OCI-LY1 (cell line): ENCODE measurements at regions not wholly inside any gene's neighbourhood (a gene's known extent, or its start where the extent isn't known, plus 50 kb on each side); places are given as distances from the start of the nearest gene placed in this dataset.

Experiments used
- H2AFZ ChIP-seq: fragments of 200-600 bp; sonication (generic), shearing (Covaris generic); 2 replicates; pipeline ENCODE4 v1.6.0; 2014; ENCODE audit warnings: antibody characterized with exemption, mild to moderate bottlenecking, low read length
- H3F3A ChIP-seq: fragments of 200-600 bp; sonication (generic), shearing (Covaris generic); 2 replicates; pipeline ENCODE4 v1.6.0; 2014; ENCODE audit warnings: mild to moderate bottlenecking, antibody characterized with exemption, low read length, moderate library complexity; ENCODE audit not compliant: insufficient read depth
- H3K27ac ChIP-seq: fragments of 200-600 bp; sonication (generic); 2 replicates; pipeline ENCODE4 v1.5.1; 2014; ENCODE audit warnings: low read length, mixed run types, mild to moderate bottlenecking, low read depth; ENCODE audit not compliant: poor library complexity, severe bottlenecking
- H3K27me3 ChIP-seq: fragments of 200-600 bp; sonication (generic); 2 replicates; pipeline ENCODE4 v1.6.0; 2014; ENCODE audit warnings: antibody characterized with exemption, mild to moderate bottlenecking, low read length, moderate library complexity; ENCODE audit not compliant: insufficient read depth
- H3K36me3 ChIP-seq: fragments of 200-600 bp; sonication (generic); 2 replicates; pipeline ENCODE4 v1.6.1; 2014; ENCODE audit warnings: mild to moderate bottlenecking, antibody characterized with exemption, low read length, moderate library complexity, mixed read lengths; ENCODE audit not compliant: insufficient read depth
- H3K4me1 ChIP-seq: fragments of 200-600 bp; sonication (generic); 2 replicates; pipeline ENCODE4 v1.5.1; 2014; ENCODE audit warnings: mild to moderate bottlenecking, low read length, moderate library complexity; ENCODE audit not compliant: insufficient read depth, severe bottlenecking
- H3K4me2 ChIP-seq: fragments of 200-600 bp; sonication (generic), shearing (Covaris generic); 2 replicates; pipeline ENCODE4 v1.6.1; 2014; ENCODE audit warnings: low read length
- H3K4me3 ChIP-seq: fragments of 200-600 bp; sonication (generic); 2 replicates; pipeline ENCODE4 v1.5.1; 2014; ENCODE audit warnings: low read length, low read depth, mild to moderate bottlenecking, mixed read lengths; ENCODE audit not compliant: poor library complexity, severe bottlenecking
- H3K79me2 ChIP-seq: fragments of 200-600 bp; shearing (Covaris generic); 2 replicates; pipeline ENCODE4 v1.6.1; 2016; ENCODE audit warnings: mixed run types, low read length, mixed read lengths; ENCODE audit not compliant: insufficient read depth
- H3K9ac ChIP-seq: fragments of 200-600 bp; sonication (generic), shearing (Covaris generic); 2 replicates; pipeline ENCODE4 v1.6.1; 2014; ENCODE audit warnings: mild to moderate bottlenecking, low read length, mixed read lengths
- H3K9me2 ChIP-seq: fragments of 200-600 bp; sonication (generic), shearing (Covaris generic); 2 replicates; pipeline ENCODE4 v1.6.1; 2014; ENCODE audit warnings: low read depth, mild to moderate bottlenecking, low read length, mixed read lengths
- H3K9me3 ChIP-seq: fragments of 200-600 bp; shearing (Covaris generic); 2 replicates; pipeline ENCODE4 v1.6.1; 2014; ENCODE audit warnings: low read length, mixed read lengths
- H4K20me1 ChIP-seq: fragments of 200-600 bp; sonication (generic), shearing (Covaris generic); 2 replicates; pipeline ENCODE4 v1.6.0; 2016; ENCODE audit warnings: mild to moderate bottlenecking, low read length; ENCODE audit not compliant: insufficient read depth
- EZH2 ChIP-seq: fragments of 200-600 bp; sonication (generic), shearing (Covaris generic); IDR thresholded peaks from 2 replicates; pipeline ENCODE4 v1.8.0; 2017; ENCODE audit warnings: borderline replicate concordance, mixed run types, mild to moderate bottlenecking, antibody characterized with exemption, low read length, moderate library complexity, mixed read lengths
- TF ChIP-seq, protein P1 (sequence below): fragments of 200-600 bp; sonication (generic), shearing (Covaris generic); IDR thresholded peaks from 2 replicates; pipeline ENCODE4 v1.5.1; 2017; ENCODE audit warnings: mild to moderate bottlenecking, antibody characterized with exemption, low read length, moderate library complexity, mixed read lengths

DNA sequence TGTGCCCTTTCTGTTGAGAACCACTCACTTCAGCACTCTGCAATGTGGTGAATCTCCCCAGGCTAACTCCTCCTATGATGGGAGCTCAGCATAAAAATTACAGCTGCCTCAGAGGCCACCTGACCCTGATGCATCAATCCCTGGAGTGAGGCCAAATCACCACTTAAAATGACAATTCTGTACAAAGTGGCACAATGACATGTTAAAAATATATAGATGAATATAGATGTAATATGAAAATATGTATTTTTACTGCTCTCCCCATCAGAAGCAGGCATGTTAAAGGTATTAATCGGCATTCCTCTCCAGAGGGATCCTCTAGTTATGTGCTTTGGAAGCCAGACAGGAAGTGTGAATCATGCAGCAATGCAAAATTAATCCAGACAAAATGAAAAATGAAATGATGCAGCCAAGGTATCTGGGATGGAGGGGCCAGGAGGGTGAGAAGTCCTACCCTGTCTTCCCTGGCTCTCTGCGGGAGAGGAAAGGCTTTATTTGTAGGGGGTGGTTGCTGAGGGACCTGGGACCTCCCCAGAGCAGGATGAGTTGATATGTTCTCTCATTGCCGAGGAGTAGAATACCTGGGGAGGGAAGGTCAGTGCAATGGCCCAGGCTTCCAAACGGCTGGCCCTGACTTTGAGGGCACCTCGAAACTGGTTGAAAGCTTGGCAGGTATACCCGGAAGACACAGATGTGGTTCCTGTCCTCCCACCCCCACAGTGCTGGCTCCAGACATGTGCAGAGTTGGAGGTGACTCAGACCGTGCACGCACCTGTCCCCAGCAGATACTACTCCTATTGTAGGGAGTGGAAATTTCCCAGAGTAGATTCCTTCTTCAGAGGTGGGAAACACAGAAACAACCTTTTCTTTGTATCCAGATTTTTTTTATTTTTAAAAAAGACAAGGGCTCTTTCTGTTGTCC is 347.9 kb upstream of the NCAM1 start:
- no peak overlapping the region for H3K4me2 ChIP-seq
- H3K9me2 ChIP-seq = no peaks in the 10 kb centered on the region
- H3K27ac ChIP-seq = no peak overlapping the region
- no peaks in the 10 kb centered on the region for H3K9me3 ChIP-seq
- H3K9ac ChIP-seq = no peak overlapping the region
- peaks cover 8% of the 10 kb centered on the region; the same call in 1 of the 2 replicates for H3K27me3 ChIP-seq
- TF ChIP-seq, protein P1, sequence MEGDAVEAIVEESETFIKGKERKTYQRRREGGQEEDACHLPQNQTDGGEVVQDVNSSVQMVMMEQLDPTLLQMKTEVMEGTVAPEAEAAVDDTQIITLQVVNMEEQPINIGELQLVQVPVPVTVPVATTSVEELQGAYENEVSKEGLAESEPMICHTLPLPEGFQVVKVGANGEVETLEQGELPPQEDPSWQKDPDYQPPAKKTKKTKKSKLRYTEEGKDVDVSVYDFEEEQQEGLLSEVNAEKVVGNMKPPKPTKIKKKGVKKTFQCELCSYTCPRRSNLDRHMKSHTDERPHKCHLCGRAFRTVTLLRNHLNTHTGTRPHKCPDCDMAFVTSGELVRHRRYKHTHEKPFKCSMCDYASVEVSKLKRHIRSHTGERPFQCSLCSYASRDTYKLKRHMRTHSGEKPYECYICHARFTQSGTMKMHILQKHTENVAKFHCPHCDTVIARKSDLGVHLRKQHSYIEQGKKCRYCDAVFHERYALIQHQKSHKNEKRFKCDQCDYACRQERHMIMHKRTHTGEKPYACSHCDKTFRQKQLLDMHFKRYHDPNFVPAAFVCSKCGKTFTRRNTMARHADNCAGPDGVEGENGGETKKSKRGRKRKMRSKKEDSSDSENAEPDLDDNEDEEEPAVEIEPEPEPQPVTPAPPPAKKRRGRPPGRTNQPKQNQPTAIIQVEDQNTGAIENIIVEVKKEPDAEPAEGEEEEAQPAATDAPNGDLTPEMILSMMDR = no peak
- no peak for TF ChIP-seq EZH2
- no peaks in the 10 kb centered on the region for H3K79me2 ChIP-seq
- no peaks in the 10 kb centered on the region for H3F3A ChIP-seq
- H3K4me3 ChIP-seq = no peak overlapping the region
- H4K20me1 ChIP-seq = no peaks in the 10 kb centered on the region
- H3K4me1 ChIP-seq = no peaks in the 10 kb centered on the region
- H2AFZ ChIP-seq = no peak overlapping the region
- H3K36me3 ChIP-seq = no peaks in the 10 kb centered on the region

DNA sequence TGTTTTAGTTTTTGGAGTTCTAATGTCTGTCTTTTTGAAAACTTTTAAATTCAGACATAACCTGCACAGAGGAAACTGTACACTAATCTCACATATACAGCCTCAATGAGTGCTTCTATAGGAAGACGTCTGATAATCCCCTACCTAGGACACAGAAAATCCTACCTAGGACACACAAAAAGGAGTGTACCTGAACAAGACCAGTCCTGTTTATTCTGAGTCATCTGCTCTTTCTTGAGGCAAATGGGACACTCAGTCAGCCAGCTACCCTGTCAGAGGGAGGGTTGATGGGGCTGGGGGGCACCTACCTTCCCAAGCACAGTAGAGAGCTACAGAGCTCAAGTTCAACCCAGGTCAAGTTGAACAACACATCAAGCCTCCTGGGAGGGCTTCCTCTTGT is 346.6 kb upstream of the NCAM1 start:
- no peak overlapping the region for H2AFZ ChIP-seq
- H3F3A ChIP-seq = no peaks in the 10 kb centered on the region
- H3K9ac ChIP-seq = no peak overlapping the region
- H3K4me1 ChIP-seq = no peaks in the 10 kb centered on the region
- H4K20me1 ChIP-seq = no peaks in the 10 kb centered on the region
- no peaks in the 10 kb centered on the region for H3K9me2 ChIP-seq
- no peaks in the 10 kb centered on the region for H3K36me3 ChIP-seq
- no peak overlapping the region for H3K4me3 ChIP-seq
- H3K9me3 ChIP-seq = no peaks in the 10 kb centered on the region
- H3K27ac ChIP-seq = no peak overlapping the region
- no peak overlapping the region for H3K4me2 ChIP-seq
- no peaks in the 10 kb centered on the region for H3K79me2 ChIP-seq
- no peak for TF ChIP-seq EZH2
- TF ChIP-seq, protein P1 = no peak
- peaks cover 8% of the 10 kb centered on the region; the same call in 1 of the 2 replicates for H3K27me3 ChIP-seq

DNA sequence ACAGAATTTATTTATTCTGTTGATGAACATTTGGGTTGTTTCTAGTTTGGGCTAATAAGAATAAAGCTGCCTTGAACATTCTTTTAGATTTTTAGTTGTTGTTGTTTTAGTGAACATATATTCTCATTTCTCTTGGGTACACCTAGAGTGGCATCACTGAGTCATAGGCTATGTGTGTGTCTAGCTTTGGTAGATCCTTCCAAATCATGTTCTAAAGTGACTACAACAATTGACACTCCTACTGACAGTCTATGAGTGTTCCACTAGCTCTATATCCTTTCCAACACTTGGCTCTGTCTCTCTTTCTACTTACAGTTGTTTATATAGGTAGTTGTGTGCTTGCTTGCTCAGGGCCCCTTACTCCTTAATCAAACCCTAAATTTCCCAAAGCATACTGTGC is 346.0 kb upstream of the NCAM1 start:
- Histone ChIP-seq H3F3A (no peaks in the 10 kb centered on the region), H3K36me3 (no peaks in the 10 kb centered on the region), H3K79me2 (no peaks in the 10 kb centered on the region), H3K9ac (no peak overlapping the region), H3K9me3 (no peaks in the 10 kb centered on the region), H3K4me2 (no peak overlapping the region), H3K4me3 (no peak overlapping the region), H3K27ac (no peak overlapping the region), H2AFZ (no peak overlapping the region), H3K9me2 (no peaks in the 10 kb centered on the region), H4K20me1 (no peaks in the 10 kb centered on the region), H3K4me1 (no peaks in the 10 kb centered on the region), H3K27me3 (peaks cover 8% of the 10 kb centered on the region; the same call in 1 of the 2 replicates)
- TF ChIP-seq, protein P1 = no peak
- no peak for TF ChIP-seq EZH2
